ENCODE measurements at regions not wholly inside any gene's neighbourhood (a gene's known extent, or its start where the extent isn't known, plus 50 kb on each side); places are given as distances from the start of the nearest gene placed in this dataset.

GRCh38 chr2:241982706-241983570, 113.4 kb downstream of the RTP5 start:
- DNase-seq (ENCODE audit: low read depth in 2 of 2), result no peak

GRCh38 chr2:241983571-241984270, 114.2 kb downstream of the RTP5 start:
- DNase-seq (ENCODE audit: low read depth in 2 of 2), result no peak

- no peak for DNase-seq (ENCODE audit: low read depth in 2 of 2)
Measured at GRCh38 chr2:241984271-241984655, 114.7 kb downstream of the RTP5 start.

- no peak for DNase-seq (ENCODE audit: low read depth in 2 of 2)
Measured at GRCh38 chr2:241984658-241985057, 115.1 kb downstream of the RTP5 start.

GRCh38 chr2:241985161-241985985, 115.8 kb downstream of the RTP5 start:
- DNase-seq (ENCODE audit: low read depth in 2 of 2), result peak in 1 of 2 donors; percentile 48

- DNase-seq (ENCODE audit: low read depth in 2 of 2), result no peak
Measured at GRCh38 chr2:241985986-241986329, 116.4 kb downstream of the RTP5 start.

- no peak for DNase-seq (ENCODE audit: low read depth in 2 of 2)
Measured at GRCh38 chr2:241986836-241987641, 117.5 kb downstream of the RTP5 start.

- DNase-seq (ENCODE audit: low read depth in 2 of 2), result no peak
Measured at GRCh38 chr2:241987726-241988125, 118.2 kb downstream of the RTP5 start.

GRCh38 chr2:241988146-241988545, 118.6 kb downstream of the RTP5 start:
- DNase-seq (ENCODE audit: low read depth in 2 of 2), result no peak

GRCh38 chr2:241989074-241989473, 119.5 kb downstream of the RTP5 start:
- DNase-seq (ENCODE audit: low read depth in 2 of 2), result no peak

- DNase-seq (ENCODE audit: low read depth in 2 of 2), result no peak
Measured at GRCh38 chr2:241990466-241990865, 120.9 kb downstream of the RTP5 start.

- DNase-seq (ENCODE audit: low read depth in 2 of 2), result no peak
Measured at GRCh38 chr2:241991299-241991698, 121.8 kb downstream of the RTP5 start.

GRCh38 chr2:241992753-241993152, 123.2 kb downstream of the RTP5 start:
- DNase-seq (ENCODE audit: low read depth in 2 of 2), result no peak

- DNase-seq (ENCODE audit: low read depth in 2 of 2), result no peak
Measured at GRCh38 chr2:241993386-241994005, 124.0 kb downstream of the RTP5 start.

GRCh38 chr2:241994086-241994485, 124.6 kb downstream of the RTP5 start:
- no peak for DNase-seq (ENCODE audit: low read depth in 2 of 2)

GRCh38 chr2:241994556-241995213, 125.2 kb downstream of the RTP5 start:
- no peak for DNase-seq (ENCODE audit: low read depth in 2 of 2)

GRCh38 chr2:241996100-241996499, 126.6 kb downstream of the RTP5 start:
- no peak for DNase-seq (ENCODE audit: low read depth in 2 of 2)

- no peak for DNase-seq (ENCODE audit: low read depth in 2 of 2)
Measured at GRCh38 chr2:241997017-241997416, 127.5 kb downstream of the RTP5 start.

GRCh38 chr2:241999184-241999583, 129.7 kb downstream of the RTP5 start:
- DNase-seq (ENCODE audit: low read depth in 2 of 2), result no peak

- DNase-seq (ENCODE audit: low read depth in 2 of 2), result no peak
Measured at GRCh38 chr2:242001853-242002252, 132.3 kb downstream of the RTP5 start.

- no peak for DNase-seq (ENCODE audit: low read depth in 2 of 2)
Measured at GRCh38 chr2:242002944-242003343, 133.4 kb downstream of the RTP5 start.
